ENCODE measurements at regions not wholly inside any gene's neighbourhood (a gene's known extent, or its start where the extent isn't known, plus 50 kb on each side); places are given as distances from the start of the nearest gene placed in this dataset.
"Not testable (repeated sequence)": the region's sequence is repeated elsewhere in the genome, so short reads cannot be mapped to it uniquely, and the experiment has no call there.

DNA sequence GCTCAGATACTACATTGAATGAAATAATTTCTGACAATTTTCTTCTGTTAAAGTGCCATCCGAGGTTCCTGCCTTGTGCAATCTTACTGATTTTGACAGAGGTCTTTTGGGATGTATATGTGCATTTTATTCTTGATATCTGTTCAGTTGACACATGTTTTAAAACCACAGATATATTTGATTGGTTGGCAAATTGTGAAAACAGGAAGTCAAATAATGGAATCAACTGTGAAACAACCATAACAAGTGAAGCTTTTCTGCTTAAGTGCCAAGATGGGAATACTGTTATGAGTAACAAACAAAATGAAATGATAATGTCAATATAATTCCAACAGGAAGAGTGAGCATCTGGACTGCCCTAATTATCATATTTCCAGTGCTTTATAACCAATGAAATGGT, 84.9 kb upstream of the TET2 start:
- Mint-ChIP-seq H3K4me1 (peaks cover 10 to 25% (median 20%) of the 10 kb centered on the region in 3 donors), H3K9me3 (no peaks in the 10 kb centered on the region), H3K27me3 (no peaks in the 10 kb centered on the region), H3K36me3 (no peaks in the 10 kb centered on the region), H3K27ac (peak overlapping the region; percentile 45 to 73), H3K4me3 (peak overlapping the region in 1 of 3 donors; percentile 1)
- H3K27me3 ChIP-seq (replicated peaks in 1 of 2; ENCODE audit: control insufficient read depth in 2 of 2, extremely low read depth in 1 of 2, insufficient read depth in 2 of 2, low read length in 1 of 2), result no peaks in the 10 kb centered on the region
- CTCF ChIA-PET, result interaction anchor here in 1 of 2 donors (0.6 kb wide), 1 partner anchor 26 kb away, joined by 3 read pairs; no protein-coding TSS in a partner anchor
- POLR2A ChIA-PET, result interaction anchor here in 1 of 2 donors (0.7 kb wide), 1 partner anchor 23 kb away, joined by 5 read pairs; no protein-coding TSS in a partner anchor
- ATAC-seq (replicated peaks in 1 of 4), result no peak
- no peaks in the 10 kb centered on the region for H3K9me3 ChIP-seq
- H3K4me1 ChIP-seq (ENCODE audit: control insufficient read depth in 1 of 2, extremely low read depth in 1 of 2, insufficient read depth in 2 of 2, low read length in 2 of 2), result peaks cover 0 to 2% of the 10 kb centered on the region in 2 experiments
- no peak for DNase-seq
- H3K27ac ChIP-seq (ENCODE audit: low read length), result no peak overlapping the region
- no peak overlapping the region for H3K4me3 ChIP-seq (ENCODE audit: control insufficient read depth in 1 of 2, extremely low read depth in 1 of 2, low read length in 1 of 2)
- WGBS (ENCODE audit: insufficient coverage), result no CpG with 5 or more reads among the region's 1 CpG
- H3K36me3 ChIP-seq (ENCODE audit: control insufficient read depth in 2 of 2, extremely low read depth in 1 of 2, insufficient read depth in 1 of 2, low read length in 1 of 2), result no peaks in the 10 kb centered on the region

DNA sequence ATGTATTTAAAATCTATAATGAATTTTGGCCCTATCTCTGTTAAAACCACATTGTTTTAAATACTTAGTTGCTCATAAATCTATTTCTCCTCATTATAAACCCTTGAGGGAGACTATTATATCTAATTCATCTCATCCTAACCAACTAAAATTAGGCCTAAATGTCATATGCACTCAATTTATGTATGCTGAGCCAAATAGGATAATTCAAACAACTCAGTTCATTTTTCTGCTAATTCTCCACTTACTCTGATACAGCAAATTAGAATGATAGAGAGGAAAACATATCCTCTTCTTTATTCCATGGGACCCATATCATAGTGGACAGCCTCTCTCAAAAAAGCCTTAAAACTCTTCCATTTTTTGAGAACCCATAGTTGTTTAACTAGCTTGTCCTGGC, 80.3 kb upstream of the TET2 start:
- ChIA-PET CTCF (no interaction called here), POLR2A (no interaction called here)
- no peaks in the 10 kb centered on the region for H3K9me3 ChIP-seq
- no peak overlapping the region for H3K27ac ChIP-seq (ENCODE audit: low read length)
- no peak overlapping the region for H3K4me3 Mint-ChIP-seq
- peaks cover 0 to 8% of the 10 kb centered on the region in 2 donors for H3K27me3 Mint-ChIP-seq
- H3K4me1 Mint-ChIP-seq, result peaks cover 5 to 6% (median 5%) of the 10 kb centered on the region in 3 donors
- ATAC-seq (replicated peaks in 1 of 4), result no peak
- H3K27ac Mint-ChIP-seq, result no peak overlapping the region
- no peaks in the 10 kb centered on the region for H3K27me3 ChIP-seq (replicated peaks in 1 of 2; ENCODE audit: control insufficient read depth in 2 of 2, extremely low read depth in 1 of 2, insufficient read depth in 2 of 2, low read length in 1 of 2)
- no peaks in the 10 kb centered on the region for H3K9me3 Mint-ChIP-seq
- no peaks in the 10 kb centered on the region for H3K36me3 Mint-ChIP-seq
- H3K36me3 ChIP-seq (ENCODE audit: control insufficient read depth in 2 of 2, extremely low read depth in 1 of 2, insufficient read depth in 1 of 2, low read length in 1 of 2), result no peaks in the 10 kb centered on the region
- H3K4me3 ChIP-seq (ENCODE audit: control insufficient read depth in 1 of 2, extremely low read depth in 1 of 2, low read length in 1 of 2), result no peak overlapping the region
- DNase-seq, result no peak
- peaks cover 0 to 2% of the 10 kb centered on the region in 2 experiments for H3K4me1 ChIP-seq (ENCODE audit: control insufficient read depth in 1 of 2, extremely low read depth in 1 of 2, insufficient read depth in 2 of 2, low read length in 2 of 2)

DNA sequence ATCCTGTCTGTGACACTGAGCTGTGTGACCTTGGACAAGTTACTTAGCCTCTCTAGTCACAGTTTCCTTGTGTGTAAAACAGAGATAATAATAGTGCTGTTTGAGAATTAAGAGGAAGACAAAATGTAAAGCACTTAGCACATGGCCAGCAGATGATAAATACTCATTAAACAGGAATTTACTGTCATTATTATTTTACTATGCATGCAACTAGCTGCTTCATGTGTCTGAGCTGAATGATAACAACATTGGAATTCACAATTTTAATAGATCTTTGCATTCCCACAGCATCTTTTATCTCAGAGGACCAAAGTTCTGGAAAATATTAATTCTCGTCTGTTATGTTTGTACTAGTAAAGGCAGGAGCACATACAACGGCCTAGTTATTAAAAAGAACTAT, 79.2 kb upstream of the TET2 start:
- WGBS (ENCODE audit: insufficient coverage), result no CpG with 5 or more reads among the region's 2 CpGs
- Histone ChIP-seq H3K4me3 (ENCODE audit: control insufficient read depth in 1 of 2, extremely low read depth in 1 of 2, low read length in 1 of 2) (no peak overlapping the region), H3K9me3 (no peaks in the 10 kb centered on the region), H3K27me3 (replicated peaks in 1 of 2; ENCODE audit: control insufficient read depth in 2 of 2, extremely low read depth in 1 of 2, insufficient read depth in 2 of 2, low read length in 1 of 2) (no peaks in the 10 kb centered on the region), H3K36me3 (ENCODE audit: control insufficient read depth in 2 of 2, extremely low read depth in 1 of 2, insufficient read depth in 1 of 2, low read length in 1 of 2) (no peaks in the 10 kb centered on the region), H3K4me1 (ENCODE audit: control insufficient read depth in 1 of 2, extremely low read depth in 1 of 2, insufficient read depth in 2 of 2, low read length in 2 of 2) (no peaks in the 10 kb centered on the region), H3K27ac (ENCODE audit: low read length) (no peak overlapping the region)
- H3K4me1 Mint-ChIP-seq, result no peaks in the 10 kb centered on the region
- no peaks in the 10 kb centered on the region for H3K36me3 Mint-ChIP-seq
- POLR2A ChIA-PET, result no interaction called here
- no peaks in the 10 kb centered on the region for H3K9me3 Mint-ChIP-seq
- CTCF ChIA-PET, result interaction anchor here in 1 of 2 donors (0.7 kb wide), 2 partner anchors 132 to 348 kb away, joined by 3 to 6 read pairs; no protein-coding TSS in a partner anchor
- ATAC-seq (replicated peaks in 1 of 4), result no peak
- H3K27ac Mint-ChIP-seq, result no peak overlapping the region
- H3K27me3 Mint-ChIP-seq, result peaks cover 0 to 8% of the 10 kb centered on the region in 2 donors
- DNase-seq, result no peak
- no peak overlapping the region for H3K4me3 Mint-ChIP-seq

DNA sequence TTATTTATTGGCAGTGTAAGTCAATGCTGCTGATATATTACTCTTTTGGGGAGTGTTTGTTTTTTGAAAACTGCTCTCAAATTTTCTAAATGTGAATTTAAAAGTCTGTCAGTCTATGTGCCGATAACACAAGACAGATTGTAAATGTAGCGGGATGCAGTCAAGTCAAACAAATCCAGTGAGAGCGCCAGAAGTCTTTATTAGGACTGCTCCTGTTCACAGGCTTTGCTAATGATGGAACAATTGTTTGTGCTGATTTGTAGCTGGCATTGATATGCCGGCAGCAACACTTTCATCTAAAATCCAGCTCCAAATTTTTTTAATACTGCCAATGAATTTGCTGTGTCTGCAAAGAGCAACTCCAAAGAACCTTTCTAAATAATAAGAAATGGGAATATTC, 78.7 kb upstream of the TET2 start:
- Histone ChIP-seq H3K27me3 (replicated peaks in 1 of 2; ENCODE audit: control insufficient read depth in 2 of 2, extremely low read depth in 1 of 2, insufficient read depth in 2 of 2, low read length in 1 of 2) (no peaks in the 10 kb centered on the region), H3K4me1 (ENCODE audit: control insufficient read depth in 1 of 2, extremely low read depth in 1 of 2, insufficient read depth in 2 of 2, low read length in 2 of 2) (no peaks in the 10 kb centered on the region), H3K4me3 (ENCODE audit: control insufficient read depth in 1 of 2, extremely low read depth in 1 of 2, low read length in 1 of 2) (no peak overlapping the region), H3K27ac (ENCODE audit: low read length) (no peak overlapping the region), H3K9me3 (no peaks in the 10 kb centered on the region), H3K36me3 (ENCODE audit: control insufficient read depth in 2 of 2, extremely low read depth in 1 of 2, insufficient read depth in 1 of 2, low read length in 1 of 2) (no peaks in the 10 kb centered on the region)
- ATAC-seq (replicated peaks in 1 of 4) (no peak), DNase-seq (no peak)
- Mint-ChIP-seq H3K27me3 (peaks cover 0 to 8% of the 10 kb centered on the region in 2 donors), H3K4me3 (no peak overlapping the region), H3K27ac (no peak overlapping the region), H3K9me3 (no peaks in the 10 kb centered on the region), H3K4me1 (no peaks in the 10 kb centered on the region), H3K36me3 (no peaks in the 10 kb centered on the region)
- CTCF ChIA-PET, result no interaction called here
- 100% methylated on average over 3 of the region's 4 CpGs for WGBS (ENCODE audit: insufficient coverage)
- POLR2A ChIA-PET, result no interaction called here

DNA sequence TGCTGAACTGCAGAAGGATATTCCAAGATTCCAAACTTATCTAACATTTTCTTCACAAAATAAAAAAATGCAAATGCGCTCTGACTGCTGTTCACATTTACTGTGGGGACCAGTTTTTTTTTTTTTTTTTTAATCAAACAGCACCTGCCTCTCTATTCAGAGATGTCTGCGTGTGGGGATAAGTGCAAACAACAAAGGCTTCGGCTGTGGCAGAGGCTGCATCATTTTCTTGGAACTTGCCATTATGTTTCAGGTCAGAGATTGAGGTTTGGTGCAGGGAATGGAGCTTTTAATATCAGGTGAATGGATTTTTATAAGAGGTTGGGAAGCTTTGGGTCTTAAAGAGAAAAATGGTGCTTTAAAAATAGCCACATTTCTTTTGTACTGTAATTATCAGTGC, 78.2 kb upstream of the TET2 start:
- Mint-ChIP-seq H3K36me3 (no peaks in the 10 kb centered on the region), H3K4me1 (no peaks in the 10 kb centered on the region)

GRCh38 chr4:105072095-105072494, 74.6 kb upstream of the TET2 start:
- H3K4me3 ChIP-seq (ENCODE audit: control insufficient read depth in 1 of 2, extremely low read depth in 1 of 2, low read length in 1 of 2); H3K36me3 Mint-ChIP-seq; H3K9me3 Mint-ChIP-seq; DNase-seq; H3K9me3 ChIP-seq; H3K27me3 Mint-ChIP-seq; H3K4me3 Mint-ChIP-seq; H3K4me1 Mint-ChIP-seq; H3K27ac Mint-ChIP-seq; H3K27ac ChIP-seq (ENCODE audit: low read length); H3K27me3 ChIP-seq (replicated peaks in 1 of 2; ENCODE audit: control insufficient read depth in 2 of 2, extremely low read depth in 1 of 2, insufficient read depth in 2 of 2, low read length in 1 of 2); H3K4me1 ChIP-seq (ENCODE audit: control insufficient read depth in 1 of 2, extremely low read depth in 1 of 2, insufficient read depth in 2 of 2, low read length in 2 of 2); ATAC-seq (replicated peaks in 1 of 4); H3K36me3 ChIP-seq (ENCODE audit: control insufficient read depth in 2 of 2, extremely low read depth in 1 of 2, insufficient read depth in 1 of 2, low read length in 1 of 2); POLR2A ChIA-PET: not testable (repeated sequence)
- 88% methylated on average over 1 of the region's 2 CpGs for WGBS (ENCODE audit: insufficient coverage)
- CTCF ChIA-PET, result interaction anchor here in 1 of 2 donors (0.5 kb wide), 1 partner anchor 1103 kb away, joined by 7 read pairs; no protein-coding TSS in a partner anchor

More for the DNA sequence above, 78.2 kb upstream of the TET2 start:
- ChIA-PET CTCF (no interaction called here), POLR2A (no interaction called here)
- Mint-ChIP-seq H3K27ac (no peak overlapping the region), H3K27me3 (peaks cover 0 to 8% of the 10 kb centered on the region in 2 donors), H3K4me3 (no peak overlapping the region), H3K9me3 (no peaks in the 10 kb centered on the region)
- DNase-seq, result no peak
- no peak for ATAC-seq (replicated peaks in 1 of 4)
- Histone ChIP-seq H3K27ac (ENCODE audit: low read length) (no peak overlapping the region), H3K9me3 (no peaks in the 10 kb centered on the region), H3K4me1 (ENCODE audit: control insufficient read depth in 1 of 2, extremely low read depth in 1 of 2, insufficient read depth in 2 of 2, low read length in 2 of 2) (no peaks in the 10 kb centered on the region), H3K36me3 (ENCODE audit: control insufficient read depth in 2 of 2, extremely low read depth in 1 of 2, insufficient read depth in 1 of 2, low read length in 1 of 2) (no peaks in the 10 kb centered on the region), H3K27me3 (replicated peaks in 1 of 2; ENCODE audit: control insufficient read depth in 2 of 2, extremely low read depth in 1 of 2, insufficient read depth in 2 of 2, low read length in 1 of 2) (no peaks in the 10 kb centered on the region), H3K4me3 (ENCODE audit: control insufficient read depth in 1 of 2, extremely low read depth in 1 of 2, low read length in 1 of 2) (no peak overlapping the region)
- no CpG with 5 or more reads among the region's 3 CpGs for WGBS (ENCODE audit: insufficient coverage)

DNA sequence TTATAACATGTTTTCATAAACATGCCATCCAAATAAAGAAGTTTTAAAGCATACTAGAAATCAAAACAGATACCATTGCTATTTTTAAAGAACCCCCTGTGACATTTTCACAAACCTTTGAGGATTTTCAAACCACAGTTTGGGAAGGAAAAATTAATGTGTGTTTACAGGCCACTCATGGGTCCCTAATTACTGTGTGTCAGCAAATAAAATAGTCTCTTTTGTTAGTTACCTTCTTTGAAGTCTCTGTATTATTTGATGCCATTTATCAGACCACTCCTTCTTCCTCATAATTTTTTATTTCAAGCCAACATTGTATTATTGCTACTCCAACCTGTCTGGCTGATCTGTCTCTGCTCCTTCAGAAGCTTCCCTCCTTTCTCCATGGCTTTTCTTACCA, 72.6 kb upstream of the TET2 start:
- Mint-ChIP-seq H3K27ac (no peak overlapping the region), H3K9me3 (no peaks in the 10 kb centered on the region), H3K4me1 (no peaks in the 10 kb centered on the region), H3K27me3 (peaks cover 2 to 4% of the 10 kb centered on the region in 2 donors), H3K4me3 (no peak overlapping the region), H3K36me3 (no peaks in the 10 kb centered on the region)
- H3K9me3 ChIP-seq, result no peaks in the 10 kb centered on the region
- ChIA-PET CTCF (no interaction called here), POLR2A (no interaction called here)
- no peak overlapping the region for H3K4me3 ChIP-seq (ENCODE audit: control insufficient read depth in 1 of 2, extremely low read depth in 1 of 2, low read length in 1 of 2)
- no peak for ATAC-seq (replicated peaks in 1 of 4)
- H3K36me3 ChIP-seq (ENCODE audit: control insufficient read depth in 2 of 2, extremely low read depth in 1 of 2, insufficient read depth in 1 of 2, low read length in 1 of 2), result no peaks in the 10 kb centered on the region
- H3K27me3 ChIP-seq (replicated peaks in 1 of 2; ENCODE audit: control insufficient read depth in 2 of 2, extremely low read depth in 1 of 2, insufficient read depth in 2 of 2, low read length in 1 of 2), result no peaks in the 10 kb centered on the region
- no peak for DNase-seq
- H3K4me1 ChIP-seq (ENCODE audit: control insufficient read depth in 1 of 2, extremely low read depth in 1 of 2, insufficient read depth in 2 of 2, low read length in 2 of 2), result no peaks in the 10 kb centered on the region
- H3K27ac ChIP-seq (ENCODE audit: low read length), result no peak overlapping the region
